GM19043 (cell line): ENCODE measurements at regions not wholly inside any gene's neighbourhood (a gene's known extent, or its start where the extent isn't known, plus 50 kb on each side); places are given as distances from the start of the nearest gene placed in this dataset.
"Not testable (repeated sequence)": the region's sequence is repeated elsewhere in the genome, so short reads cannot be mapped to it uniquely, and the experiment has no call there.

Source experiments
- ATAC-seq: cut with Tn5 transposase; IDR thresholded peaks from one replicate; pipeline ENCODE4 v1.9.1; 2021; ENCODE audit warnings: low read depth; ENCODE audit not compliant: unreplicated experiment

- no peak for ATAC-seq
These were observed 336.7 kb upstream of the MBL2 start for GRCh38 chr10:53109320-53109719.

- no peak for ATAC-seq
These were observed 335.8 kb upstream of the MBL2 start for GRCh38 chr10:53108317-53108934.

GRCh38 chr10:53107711-53108110 is 335.1 kb upstream of the MBL2 start:
- ATAC-seq, result no peak

GRCh38 chr10:53102424-53102823 is 329.8 kb upstream of the MBL2 start:
- ATAC-seq, result no peak

GRCh38 chr10:53093878-53094277 is 321.3 kb upstream of the MBL2 start:
- no peak for ATAC-seq

GRCh38 chr10:53091574-53091973 is 319.0 kb upstream of the MBL2 start:
- no peak for ATAC-seq

- no peak for ATAC-seq
These were observed 316.4 kb upstream of the MBL2 start for GRCh38 chr10:53088961-53089360.

GRCh38 chr10:53079283-53079682 is 306.7 kb upstream of the MBL2 start:
- ATAC-seq, result no peak

GRCh38 chr10:53076948-53077347 is 304.4 kb upstream of the MBL2 start:
- ATAC-seq, result no peak

GRCh38 chr10:53075469-53075868 is 302.9 kb upstream of the MBL2 start:
- no peak for ATAC-seq

GRCh38 chr10:53072144-53072543 is 299.6 kb upstream of the MBL2 start:
- no peak for ATAC-seq

- ATAC-seq, result no peak
These were observed 299.0 kb upstream of the MBL2 start for GRCh38 chr10:53071505-53072125.

GRCh38 chr10:53069013-53069412 is 296.4 kb upstream of the MBL2 start:
- ATAC-seq, result no peak

- no peak for ATAC-seq
These were observed 292.0 kb upstream of the MBL2 start for GRCh38 chr10:53064614-53065013.

- ATAC-seq, result no peak
These were observed 291.2 kb upstream of the MBL2 start for GRCh38 chr10:53063805-53064204.

- ATAC-seq, result no peak
These were observed 280.1 kb upstream of the MBL2 start for GRCh38 chr10:53052521-53053164.

GRCh38 chr10:53045315-53045714 is 272.7 kb upstream of the MBL2 start:
- ATAC-seq, result no peak

GRCh38 chr10:53035823-53036222 is 263.2 kb upstream of the MBL2 start:
- ATAC-seq, result not testable (repeated sequence)

GRCh38 chr10:53033396-53033795 is 260.8 kb upstream of the MBL2 start:
- no peak for ATAC-seq

GRCh38 chr10:53029872-53030849 is 257.6 kb upstream of the MBL2 start:
- ATAC-seq, result peak; percentile 42

- no peak for ATAC-seq
These were observed 256.9 kb upstream of the MBL2 start for GRCh38 chr10:53029449-53029848.
